H9 (cell line): ENCODE measurements at regions not wholly inside any gene's neighbourhood (a gene's known extent, or its start where the extent isn't known, plus 50 kb on each side); places are given as distances from the start of the nearest gene placed in this dataset.

Source experiments
- DNase-seq: peaks from one replicate; pipeline ENCODE4 v3.0.0-alpha.2; 2017
- H2AFZ ChIP-seq: one replicate; pipeline ENCODE4 v1.6.1; 2013; ENCODE audit warnings: mild to moderate bottlenecking, low read length, control low read depth, moderate library complexity
- H2AK5ac ChIP-seq: 2 replicates; pipeline ENCODE4 v1.6.1; 2013; ENCODE audit warnings: low read length, control low read depth, mixed read lengths; ENCODE audit not compliant: insufficient read length
- H2BK120ac ChIP-seq: one replicate; pipeline ENCODE4 v1.6.1; 2013; ENCODE audit warnings: low read depth, mild to moderate bottlenecking, low read length, control low read depth, inconsistent platforms; ENCODE audit not compliant: poor library complexity, severe bottlenecking
- H2BK12ac ChIP-seq: 2 replicates; pipeline ENCODE4 v1.6.1; 2013; ENCODE audit warnings: low read length, control low read depth, mixed read lengths, low read depth; ENCODE audit not compliant: insufficient read length
- H2BK15ac ChIP-seq: 2 replicates; pipeline ENCODE4 v1.6.1; 2013; ENCODE audit warnings: low read depth, low read length, control low read depth
- H2BK20ac ChIP-seq: one replicate; pipeline ENCODE4 v1.6.1; 2013; ENCODE audit warnings: low read depth, mild to moderate bottlenecking, low read length, control low read depth, inconsistent platforms; ENCODE audit not compliant: poor library complexity, severe bottlenecking
- H2BK5ac ChIP-seq: 2 replicates; pipeline ENCODE4 v1.6.1; 2013; ENCODE audit warnings: low read length, control low read depth, mixed read lengths; ENCODE audit not compliant: insufficient read length
- H3K14ac ChIP-seq: 2 replicates; pipeline ENCODE4 v1.6.1; 2013; ENCODE audit warnings: low read length, control low read depth; ENCODE audit not compliant: insufficient read depth
- H3K18ac ChIP-seq: 2 replicates; pipeline ENCODE4 v1.6.1; 2013; ENCODE audit warnings: low read depth, mild to moderate bottlenecking, mixed read lengths, low read length, control low read depth; ENCODE audit not compliant: insufficient read length
- H3K23ac ChIP-seq: 2 replicates; pipeline ENCODE4 v1.6.1; 2013; ENCODE audit warnings: low read length, control low read depth, mixed read lengths, low read depth; ENCODE audit not compliant: insufficient read length
- H3K23me2 ChIP-seq: 2 replicates; pipeline ENCODE4 v1.6.1; 2013; ENCODE audit warnings: low read depth, mild to moderate bottlenecking, mixed read lengths, low read length, control low read depth; ENCODE audit not compliant: insufficient read length, poor library complexity, severe bottlenecking
- H3K27ac ChIP-seq: 2 replicates; pipeline ENCODE4 v1.5.1; 2013; ENCODE audit warnings: low read length, control low read depth, mixed read lengths, low read depth; ENCODE audit not compliant: insufficient read length
- H3K27me3 ChIP-seq: 2 replicates; pipeline ENCODE4 v1.6.1; 2013; ENCODE audit warnings: low read length, control low read depth, inconsistent platforms; ENCODE audit not compliant: insufficient read depth
- H3K4ac ChIP-seq: 2 replicates; pipeline ENCODE4 v1.6.1; 2013; ENCODE audit warnings: low read depth, mild to moderate bottlenecking, control low read depth, inconsistent platforms, low read length, moderate library complexity
- H3K4me1 ChIP-seq: 2 replicates; pipeline ENCODE4 v1.6.1; 2013; ENCODE audit warnings: low read length, control low read depth, inconsistent platforms; ENCODE audit not compliant: insufficient read depth
- H3K4me2 ChIP-seq: 2 replicates; pipeline ENCODE4 v1.6.1; 2013; ENCODE audit warnings: low read length, control low read depth, mixed read lengths; ENCODE audit not compliant: insufficient read length, insufficient read depth
- H3K56ac ChIP-seq: 2 replicates; pipeline ENCODE4 v1.6.1; 2013; ENCODE audit warnings: low read depth, mild to moderate bottlenecking, mixed read lengths, low read length, control low read depth; ENCODE audit not compliant: insufficient read length
- H3K79me1 ChIP-seq: 2 replicates; pipeline ENCODE4 v1.6.1; 2013; ENCODE audit warnings: low read depth, mild to moderate bottlenecking, moderate library complexity, low read length, control low read depth, inconsistent platforms; ENCODE audit not compliant: insufficient read depth, poor library complexity, severe bottlenecking
- H3K79me2 ChIP-seq: 2 replicates; pipeline ENCODE4 v1.6.1; 2013; ENCODE audit warnings: low read length, control low read depth, inconsistent platforms; ENCODE audit not compliant: insufficient read depth
- H3K9ac ChIP-seq: 2 replicates; pipeline ENCODE4 v1.6.1; 2013; ENCODE audit warnings: low read length, control low read depth, mixed read lengths; ENCODE audit not compliant: insufficient read length; ENCODE audit errors: extremely low read depth
- H3K9me3 ChIP-seq: one replicate; pipeline ENCODE4 v1.6.1; 2013; ENCODE audit warnings: low read depth, low read length, inconsistent platforms; ENCODE audit not compliant: control insufficient read depth
- H3T11ph ChIP-seq: one replicate; pipeline ENCODE4 v1.6.1; 2013; ENCODE audit warnings: mild to moderate bottlenecking, low read length, control low read depth, inconsistent platforms
- H4K20me1 ChIP-seq: one replicate; pipeline ENCODE4 v1.6.1; 2013; ENCODE audit not compliant: control insufficient read depth, insufficient read length, insufficient read depth
- H4K5ac ChIP-seq: 2 replicates; pipeline ENCODE4 v1.6.1; 2013; ENCODE audit warnings: low read depth, mild to moderate bottlenecking, mixed read lengths, low read length, control low read depth; ENCODE audit not compliant: insufficient read length
- H4K8ac ChIP-seq: replicated peaks from 2 replicates; pipeline ENCODE4 v1.6.1; 2013; ENCODE audit warnings: low read length, control low read depth, mixed read lengths, low read depth; ENCODE audit not compliant: insufficient read length
- H4K91ac ChIP-seq: 2 replicates; pipeline ENCODE4 v1.6.1; 2013; ENCODE audit warnings: low read depth, mild to moderate bottlenecking, moderate library complexity, mixed read lengths, low read length, control low read depth; ENCODE audit not compliant: insufficient read length
- H3K27ac Mint-ChIP-seq, 3 experiments: 2 replicates in 2 of 3; 3 replicates in 1 of 3; pipeline ENCODE4 v1.8.0; 2020 to 2021; ENCODE audit warnings: mixed read lengths in 3 of 3, mild to moderate bottlenecking in 1 of 3, moderate library complexity in 1 of 3
- H3K27me3 Mint-ChIP-seq: 2 replicates; pipeline ENCODE4 v1.8.0; 2021; ENCODE audit warnings: low read depth, mild to moderate bottlenecking, moderate library complexity, mixed read lengths
- H3K36me3 Mint-ChIP-seq, 3 experiments: 2 replicates in 2 of 3; 3 replicates in 1 of 3; pipeline ENCODE4 v1.8.0; 2020 to 2021; ENCODE audit warnings: low read depth in 3 of 3, mixed read lengths in 3 of 3; ENCODE audit not compliant: insufficient read depth in 1 of 3
- H3K4me1 Mint-ChIP-seq, 2 experiments: 2 replicates each; pipeline ENCODE4 v1.8.0; 2020; ENCODE audit warnings: mixed read lengths in 2 of 2
- H3K4me3 Mint-ChIP-seq, 2 experiments: 2 replicates in 1 of 2; 3 replicates in 1 of 2; pipeline ENCODE4 v1.8.0; 2020 to 2021; ENCODE audit warnings: mild to moderate bottlenecking in 2 of 2, mixed read lengths in 2 of 2, moderate library complexity in 1 of 2
- H3K9me3 Mint-ChIP-seq, 2 experiments: 2 replicates in 1 of 2; 3 replicates in 1 of 2; pipeline ENCODE4 v1.8.0; 2020; ENCODE audit warnings: mild to moderate bottlenecking in 2 of 2, mixed read lengths in 2 of 2, moderate library complexity in 1 of 2
- CTCF ChIP-seq: fragments of 200-600 bp; sonication (generic); conservative IDR thresholded peaks from 3 replicates; pipeline ENCODE4 v1.8.0; 2021; ENCODE audit warnings: antibody characterized with exemption, mild to moderate bottlenecking
- WGBS: extraction: QIAGEN DNeasy Blood & Tissue Kit; methylation state at CpG from one replicate; pipeline ENCODE4 v1.1.7; 2013; ENCODE audit warnings: missing lambda C conversion rate, low lambda C conversion rate, mixed read lengths; ENCODE audit not compliant: insufficient read length; ENCODE audit errors: extremely low coverage; 5-methylcytosine and 5-hydroxymethylcytosine counted together

- Histone ChIP-seq H4K5ac (no peak overlapping the region), H3K23me2 (peaks cover 5% of the 10 kb centered on the region), H4K91ac (no peak overlapping the region), H2BK120ac (no peak overlapping the region), H3K27me3 (no peaks in the 10 kb centered on the region), H3K4me1 (no peaks in the 10 kb centered on the region), H3K4ac (no peak overlapping the region), H3K18ac (no peak overlapping the region), H2BK15ac (no peak overlapping the region), H3K14ac (no peak overlapping the region; the same call in 1 of the 2 replicates), H2BK12ac (no peak overlapping the region), H2AK5ac (no peak overlapping the region), H3K9me3 (no peaks in the 10 kb centered on the region), H3T11ph (no peak overlapping the region), H3K56ac (no peak overlapping the region), H3K4me2 (peak overlapping the region; percentile 18), H2BK20ac (no peak overlapping the region), H4K8ac (no peak overlapping the region), H3K9ac (no peak overlapping the region), H2AFZ (no peak overlapping the region), H4K20me1 (no peaks in the 10 kb centered on the region), H3K79me2 (no peaks in the 10 kb centered on the region), H3K23ac (no peak overlapping the region), H3K79me1 (no peaks in the 10 kb centered on the region), H3K27ac (no peak overlapping the region), H2BK5ac (no peak overlapping the region)
- peaks cover 11 to 14% of the 10 kb centered on the region in 2 experiments for H3K4me1 Mint-ChIP-seq
- no peak for TF ChIP-seq CTCF
- peak overlapping the region; percentile 57 to 71; a peak in 4 of 5 replicates for H3K4me3 Mint-ChIP-seq
- DNase-seq: no peak
- WGBS: no CpG with 5 or more reads among the region's 6 CpGs
- no peaks in the 10 kb centered on the region for H3K36me3 Mint-ChIP-seq
- H3K27ac Mint-ChIP-seq: no peak overlapping the region
- H3K27me3 Mint-ChIP-seq: peaks cover 38% of the 10 kb centered on the region
- H3K9me3 Mint-ChIP-seq: peaks cover 0 to 6% of the 10 kb centered on the region in 2 experiments; a peak in 1 of 5 replicates
These were observed 65.2 kb upstream of the ZNF599 start for GRCh38 chr19:34838248-34838647.
